ENCODE measurements at regions not wholly inside any gene's neighbourhood (a gene's known extent, or its start where the extent isn't known, plus 50 kb on each side); places are given as distances from the start of the nearest gene placed in this dataset.
A peak's percentile ranks its signal among the peaks of the same experiment; 100 is the strongest.

- no peak for TF ChIP-seq CTCF (IDR thresholded peaks at IDR 0.05)
- DNase-seq = no peak
- H3K9me3 Mint-ChIP-seq = peaks cover 3% of the 10 kb centered on the region
- peak overlapping the region; percentile 2 for H3K27ac Mint-ChIP-seq
- no peaks in the 10 kb centered on the region for H3K27me3 Mint-ChIP-seq (ENCODE audit: low read depth, poor library complexity)
- peaks cover 10% of the 10 kb centered on the region for H3K36me3 Mint-ChIP-seq (ENCODE audit: low read depth)
- H3K4me1 Mint-ChIP-seq = peaks cover 31% of the 10 kb centered on the region
- H3K4me3 Mint-ChIP-seq = no peak overlapping the region
Measured at GRCh38 chr3:178384321-178385230, 151.7 kb upstream of the KCNMB2 start.

- Mint-ChIP-seq H3K4me3 (no peak overlapping the region), H3K9me3 (no peaks in the 10 kb centered on the region), H3K27me3 (ENCODE audit: low read depth, poor library complexity) (no peaks in the 10 kb centered on the region), H3K36me3 (ENCODE audit: low read depth) (peaks cover 8% of the 10 kb centered on the region), H3K4me1 (peaks cover 31% of the 10 kb centered on the region), H3K27ac (peak overlapping the region; percentile 2)
- TF ChIP-seq CTCF (IDR thresholded peaks at IDR 0.05) = peak; percentile 91
- DNase-seq = peak; percentile 40
Measured at GRCh38 chr3:178385280-178385952, 150.8 kb upstream of the KCNMB2 start.

GRCh38 chr3:178386401-178386800, 149.8 kb upstream of the KCNMB2 start:
- peaks cover 31% of the 10 kb centered on the region for H3K4me1 Mint-ChIP-seq
- TF ChIP-seq CTCF (IDR thresholded peaks at IDR 0.05) = no peak
- peaks cover 8% of the 10 kb centered on the region for H3K36me3 Mint-ChIP-seq (ENCODE audit: low read depth)
- H3K9me3 Mint-ChIP-seq = no peaks in the 10 kb centered on the region
- H3K27ac Mint-ChIP-seq = no peak overlapping the region
- H3K4me3 Mint-ChIP-seq = no peak overlapping the region
- no peak for DNase-seq
- H3K27me3 Mint-ChIP-seq (ENCODE audit: low read depth, poor library complexity) = no peaks in the 10 kb centered on the region

- H3K27me3 Mint-ChIP-seq (ENCODE audit: low read depth, poor library complexity) = no peaks in the 10 kb centered on the region
- H3K9me3 Mint-ChIP-seq = no peaks in the 10 kb centered on the region
- no peak for DNase-seq
- no peak overlapping the region for H3K4me3 Mint-ChIP-seq
- H3K27ac Mint-ChIP-seq = no peak overlapping the region
- peaks cover 8% of the 10 kb centered on the region for H3K36me3 Mint-ChIP-seq (ENCODE audit: low read depth)
- TF ChIP-seq CTCF (IDR thresholded peaks at IDR 0.05) = no peak
- H3K4me1 Mint-ChIP-seq = peaks cover 31% of the 10 kb centered on the region
Measured at GRCh38 chr3:178386880-178387279, 149.4 kb upstream of the KCNMB2 start.

GRCh38 chr3:178388473-178388872, 147.8 kb upstream of the KCNMB2 start:
- Mint-ChIP-seq H3K36me3 (ENCODE audit: low read depth) (no peaks in the 10 kb centered on the region), H3K4me1 (peaks cover 27% of the 10 kb centered on the region), H3K4me3 (no peak overlapping the region), H3K27ac (no peak overlapping the region), H3K9me3 (no peaks in the 10 kb centered on the region), H3K27me3 (ENCODE audit: low read depth, poor library complexity) (no peaks in the 10 kb centered on the region)
- no peak for TF ChIP-seq CTCF (IDR thresholded peaks at IDR 0.05)
- no peak for DNase-seq
